ENCODE measurements at regions not wholly inside any gene's neighbourhood (a gene's known extent, or its start where the extent isn't known, plus 50 kb on each side); places are given as distances from the start of the nearest gene placed in this dataset.

- TF ChIP-seq GABPA (IDR thresholded peaks at IDR 0.05 in 1 of 2, conservative IDR thresholded peaks at IDR 0.05 in 1 of 2) = no peak
- TF ChIP-seq YY1 (IDR thresholded peaks at IDR 0.05) = no peak
- TF ChIP-seq JUND (IDR thresholded peaks at IDR 0.05) = no peak
- no peak for TF ChIP-seq MAX (IDR thresholded peaks at IDR 0.05)
- no peak for TF ChIP-seq ATF3 (IDR thresholded peaks at IDR 0.05)
These were observed 108.9 kb downstream of the IFI44 start (continued) for GRCh38 chr1:78758506-78758905.

DNA sequence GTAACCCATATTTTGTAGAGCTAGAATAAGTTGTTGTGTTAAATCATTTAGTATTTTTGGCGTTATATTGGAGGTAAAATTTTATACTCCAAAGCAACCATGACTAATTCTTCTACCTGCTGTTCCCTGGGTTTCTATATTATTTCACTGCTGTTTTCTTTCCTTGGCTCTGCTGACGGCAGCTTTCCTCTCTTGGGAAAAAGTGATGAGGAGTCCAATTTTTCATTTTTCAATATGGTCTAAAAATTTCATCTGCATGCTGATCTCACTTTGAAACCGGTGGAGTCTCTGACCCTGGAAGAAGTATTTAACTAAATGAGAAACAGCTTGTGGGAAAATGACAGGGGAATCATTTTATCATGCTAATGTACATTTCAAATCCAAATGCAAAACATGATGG lies 110.2 kb downstream of the IFI44 start:
- H3K9ac ChIP-seq (ENCODE audit: low read depth in 1 of 2, low read length in 2 of 2) = no peak overlapping the region
- no peaks in the 10 kb centered on the region for H3K36me3 ChIP-seq (ENCODE audit: control insufficient read depth in 4 of 4, insufficient read depth in 3 of 4, low read depth in 1 of 4, low read length in 3 of 4)
- no peak for DNase-seq (ENCODE audit: low spot score)
- TF ChIP-seq FOXA2 (IDR thresholded peaks at IDR 0.05) (no peak), SP1 (IDR thresholded peaks at IDR 0.05) (no peak), YY1 (IDR thresholded peaks at IDR 0.05) (no peak), RAD21 (IDR thresholded peaks at IDR 0.05) (no peak), TAF1 (conservative IDR thresholded peaks at IDR 0.05) (no peak), NR2F2 (IDR thresholded peaks at IDR 0.05) (no peak), EGR1 (IDR thresholded peaks at IDR 0.05; ENCODE audit: low read depth in 2 of 2) (no peak), REST (IDR thresholded peaks at IDR 0.05) (no peak), CTCF (IDR thresholded peaks at IDR 0.05; ENCODE audit: low read depth, low read length, missing input control) (no peak), FOXA1 (IDR thresholded peaks at IDR 0.05) (no peak), MAX (IDR thresholded peaks at IDR 0.05) (no peak), JUND (IDR thresholded peaks at IDR 0.05) (no peak), GABPA (IDR thresholded peaks at IDR 0.05 in 1 of 2, conservative IDR thresholded peaks at IDR 0.05 in 1 of 2) (no peak), HNF4G (IDR thresholded peaks at IDR 0.05) (no peak), ATF3 (IDR thresholded peaks at IDR 0.05) (no peak), HNF4A (conservative IDR thresholded peaks at IDR 0.05) (no peak), RXRA (IDR thresholded peaks at IDR 0.05) (no peak)
- TF ChIP-seq, protein P1, sequence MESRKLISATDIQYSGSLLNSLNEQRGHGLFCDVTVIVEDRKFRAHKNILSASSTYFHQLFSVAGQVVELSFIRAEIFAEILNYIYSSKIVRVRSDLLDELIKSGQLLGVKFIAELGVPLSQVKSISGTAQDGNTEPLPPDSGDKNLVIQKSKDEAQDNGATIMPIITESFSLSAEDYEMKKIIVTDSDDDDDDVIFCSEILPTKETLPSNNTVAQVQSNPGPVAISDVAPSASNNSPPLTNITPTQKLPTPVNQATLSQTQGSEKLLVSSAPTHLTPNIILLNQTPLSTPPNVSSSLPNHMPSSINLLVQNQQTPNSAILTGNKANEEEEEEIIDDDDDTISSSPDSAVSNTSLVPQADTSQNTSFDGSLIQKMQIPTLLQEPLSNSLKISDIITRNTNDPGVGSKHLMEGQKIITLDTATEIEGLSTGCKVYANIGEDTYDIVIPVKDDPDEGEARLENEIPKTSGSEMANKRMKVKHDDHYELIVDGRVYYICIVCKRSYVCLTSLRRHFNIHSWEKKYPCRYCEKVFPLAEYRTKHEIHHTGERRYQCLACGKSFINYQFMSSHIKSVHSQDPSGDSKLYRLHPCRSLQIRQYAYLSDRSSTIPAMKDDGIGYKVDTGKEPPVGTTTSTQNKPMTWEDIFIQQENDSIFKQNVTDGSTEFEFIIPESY (IDR thresholded peaks at IDR 0.05) = no peak
- no peak overlapping the region for H3K27ac ChIP-seq (ENCODE audit: low read depth in 1 of 2, low read length in 2 of 2)
- H3K4me1 ChIP-seq (ENCODE audit: control insufficient read depth in 4 of 4, insufficient read depth in 4 of 4, low read length in 3 of 4) = no peaks in the 10 kb centered on the region
- H3K9me3 ChIP-seq (ENCODE audit: control insufficient read depth in 4 of 4, low read length in 3 of 4) = no peaks in the 10 kb centered on the region
- no peak overlapping the region for H3K4me3 ChIP-seq (ENCODE audit: low read depth in 1 of 3, low read length in 3 of 3)
- no peaks in the 10 kb centered on the region for H3K27me3 ChIP-seq (ENCODE audit: control insufficient read depth in 4 of 4, insufficient read depth in 4 of 4, low read length in 3 of 4)
- 78% methylated on average over 3 of the region's 3 CpGs for WGBS
